T-helper 17 cell (primary cell): ENCODE measurements at regions not wholly inside any gene's neighbourhood (a gene's known extent, or its start where the extent isn't known, plus 50 kb on each side); places are given as distances from the start of the nearest gene placed in this dataset.
"Not testable (repeated sequence)": the region's sequence is repeated elsewhere in the genome, so short reads cannot be mapped to it uniquely, and the experiment has no call there.

Experiments
- ATAC-seq: fragments of 150-1000 bp; cut with Tn5 transposase; 2 replicates; pipeline ENCODE4 v1.10.0; 2021; ENCODE audit warnings: mild to moderate bottlenecking, moderate library complexity
- DNase-seq, 3 donors: peaks; one replicate each; pipeline versions ENCODE4 v3.0.0 to v3.0.0-alpha.2; 2020 to 2021
- H3K9me3 ChIP-seq: one replicate; pipeline ENCODE4 v1.7.0; 2013; ENCODE audit warnings: low read length, mild to moderate bottlenecking; ENCODE audit not compliant: control insufficient read depth, poor library complexity, severe bottlenecking
- H3K27ac Mint-ChIP-seq: one replicate; pipeline ENCODE4 v1.8.0; 2022; ENCODE audit warnings: mild to moderate bottlenecking, moderate library complexity, mixed read lengths
- H3K27me3 Mint-ChIP-seq: one replicate; pipeline ENCODE4 v1.8.0; 2022; ENCODE audit warnings: mixed read lengths
- H3K36me3 Mint-ChIP-seq: one replicate; pipeline ENCODE4 v1.8.0; 2022; ENCODE audit warnings: low read depth, mixed read lengths
- H3K4me1 Mint-ChIP-seq: one replicate; pipeline ENCODE4 v1.8.0; 2022; ENCODE audit warnings: mild to moderate bottlenecking, mixed read lengths
- H3K4me3 Mint-ChIP-seq: one replicate; pipeline ENCODE4 v1.8.0; 2022; ENCODE audit warnings: mild to moderate bottlenecking, moderate library complexity, mixed read lengths

DNA sequence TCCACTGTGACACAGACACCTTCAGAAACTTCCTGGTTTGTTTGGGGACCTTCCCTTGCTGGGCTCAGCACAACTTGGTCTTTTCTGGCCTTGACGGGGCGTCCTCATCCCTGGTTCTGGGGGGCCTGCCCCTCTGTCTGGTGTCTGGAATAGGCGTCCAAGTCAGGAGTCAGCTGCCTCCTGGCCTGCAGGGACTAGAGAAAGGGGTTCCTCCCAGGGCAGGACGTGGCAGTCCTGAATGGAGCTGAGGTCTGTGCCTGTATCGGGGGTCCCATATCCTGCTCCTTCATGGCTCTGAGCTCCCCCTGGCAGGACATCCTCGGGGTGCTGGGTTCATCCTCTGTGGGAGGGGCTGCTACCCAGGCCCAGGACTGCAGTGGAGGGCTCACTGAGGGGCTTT lies 384.0 kb downstream of the TMEM121 start:
- no peak overlapping the region for H3K27ac Mint-ChIP-seq
- no peak for DNase-seq

DNA sequence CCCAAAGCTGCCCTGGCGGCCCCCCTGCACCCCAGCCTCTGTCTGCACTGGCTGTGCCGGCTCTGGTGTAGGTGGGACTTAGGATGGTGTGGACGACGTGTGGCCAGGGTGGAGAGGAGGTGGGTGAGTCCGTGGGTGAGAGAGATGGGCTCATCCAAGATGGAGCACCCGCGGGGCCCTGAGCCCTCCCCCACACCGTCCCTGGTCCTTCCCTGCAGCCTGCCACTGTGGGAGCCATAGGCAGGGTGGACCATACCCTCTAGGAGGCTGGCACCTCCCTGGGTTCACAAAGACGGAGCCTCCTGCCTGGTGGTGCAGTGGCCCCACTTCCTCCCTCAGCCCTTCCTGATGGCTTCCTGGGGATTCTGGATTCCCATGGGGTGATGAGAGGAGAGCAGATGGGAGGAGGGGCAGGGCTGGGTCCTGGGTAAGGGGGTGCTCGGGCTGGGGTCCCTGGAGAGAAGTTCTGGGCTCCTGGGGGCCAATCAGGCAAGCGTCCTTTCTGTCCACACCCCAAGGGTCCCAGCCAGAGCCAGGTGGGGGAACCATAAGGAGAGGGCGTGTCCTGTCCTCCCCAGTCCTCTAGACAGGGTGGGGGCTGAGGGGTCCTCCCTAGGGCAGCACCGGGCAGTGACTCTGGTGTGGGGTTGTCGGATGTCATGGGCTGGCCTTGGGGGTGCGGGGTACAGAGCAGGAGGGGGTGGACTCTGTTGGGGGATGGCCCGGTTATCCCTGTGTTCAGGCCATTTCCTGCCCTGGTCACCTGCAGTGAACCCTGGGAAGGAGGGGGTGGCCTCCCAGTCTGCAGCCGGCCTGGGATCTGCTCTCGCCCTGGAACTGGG lies 384.8 kb downstream of the TMEM121 start:
- DNase-seq, result no peak
- no peak overlapping the region for H3K27ac Mint-ChIP-seq
- no peak for ATAC-seq
- no peaks in the 10 kb centered on the region for H3K9me3 ChIP-seq
- peaks cover 5% of the 10 kb centered on the region for H3K4me1 Mint-ChIP-seq
- no peaks in the 10 kb centered on the region for H3K36me3 Mint-ChIP-seq
- no peak overlapping the region for H3K4me3 Mint-ChIP-seq
- peaks cover 14% of the 10 kb centered on the region for H3K27me3 Mint-ChIP-seq

More for the DNA sequence above, 384.0 kb downstream of the TMEM121 start:
- Mint-ChIP-seq H3K36me3 (no peaks in the 10 kb centered on the region), H3K4me1 (peaks cover 5% of the 10 kb centered on the region), H3K27me3 (peaks cover 21% of the 10 kb centered on the region), H3K4me3 (no peak overlapping the region)
- ATAC-seq, result no peak
- H3K9me3 ChIP-seq, result no peaks in the 10 kb centered on the region

DNA sequence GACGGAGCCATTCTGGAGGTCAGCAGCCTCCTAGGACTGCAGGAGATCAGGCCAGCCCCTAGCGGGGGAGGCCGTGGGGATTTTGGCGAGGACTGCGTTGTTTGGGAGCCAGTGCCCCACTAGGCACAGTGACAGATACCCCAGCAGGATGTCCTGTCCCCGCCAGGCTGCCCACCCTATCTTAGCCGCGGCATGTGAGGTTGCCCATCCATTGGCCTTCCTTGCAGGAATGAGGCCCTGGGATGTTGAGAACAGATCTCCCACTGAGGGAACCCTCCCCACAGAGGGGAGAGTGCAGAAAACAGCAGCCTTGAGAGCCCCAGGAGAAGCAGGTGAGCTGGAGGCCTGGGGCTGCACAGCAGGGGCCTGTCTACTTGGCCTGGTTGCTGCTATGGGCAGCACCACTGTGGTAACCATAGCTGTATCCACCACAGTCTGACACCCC lies 385.5 kb downstream of the TMEM121 start:
- ATAC-seq, H3K4me1 Mint-ChIP-seq, H3K9me3 ChIP-seq, DNase-seq, H3K4me3 Mint-ChIP-seq, H3K36me3 Mint-ChIP-seq, H3K27ac Mint-ChIP-seq: not testable (repeated sequence)
- peaks cover 12% of the 10 kb centered on the region for H3K27me3 Mint-ChIP-seq

DNA sequence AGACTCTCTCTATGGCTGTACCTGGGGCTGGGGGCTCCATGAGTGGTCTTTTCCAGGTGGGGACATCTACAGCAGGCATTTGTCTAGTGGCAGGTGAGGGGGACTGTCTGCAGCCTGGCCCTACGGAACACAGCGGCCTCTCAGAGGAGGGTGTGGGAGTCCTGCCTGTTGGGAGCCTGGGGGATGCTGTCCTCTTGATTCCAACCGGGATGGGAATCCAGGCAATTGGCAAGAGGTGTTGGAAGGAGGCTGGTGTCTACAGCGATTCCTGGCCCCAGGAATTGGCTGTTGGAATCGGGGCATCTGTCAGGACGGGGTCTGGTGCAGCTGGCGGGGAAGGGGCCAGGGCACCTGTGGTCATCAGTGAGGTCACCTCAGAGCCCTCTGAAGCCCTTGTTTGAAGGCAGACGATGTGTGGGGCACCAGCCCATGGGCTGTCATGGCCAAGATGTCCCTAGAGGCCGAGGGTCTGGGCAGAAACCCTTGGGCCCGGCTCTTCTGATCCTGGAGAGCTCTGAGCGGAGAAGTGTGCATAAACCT lies 386.3 kb downstream of the TMEM121 start:
- ATAC-seq (no peak), DNase-seq (no peak)
- H3K27me3 Mint-ChIP-seq, result peaks cover 14% of the 10 kb centered on the region
- no peaks in the 10 kb centered on the region for H3K36me3 Mint-ChIP-seq
- H3K4me1 Mint-ChIP-seq, result peaks cover 5% of the 10 kb centered on the region
- H3K9me3 ChIP-seq, result no peaks in the 10 kb centered on the region
- no peak overlapping the region for H3K27ac Mint-ChIP-seq
- H3K4me3 Mint-ChIP-seq, result no peak overlapping the region

DNA sequence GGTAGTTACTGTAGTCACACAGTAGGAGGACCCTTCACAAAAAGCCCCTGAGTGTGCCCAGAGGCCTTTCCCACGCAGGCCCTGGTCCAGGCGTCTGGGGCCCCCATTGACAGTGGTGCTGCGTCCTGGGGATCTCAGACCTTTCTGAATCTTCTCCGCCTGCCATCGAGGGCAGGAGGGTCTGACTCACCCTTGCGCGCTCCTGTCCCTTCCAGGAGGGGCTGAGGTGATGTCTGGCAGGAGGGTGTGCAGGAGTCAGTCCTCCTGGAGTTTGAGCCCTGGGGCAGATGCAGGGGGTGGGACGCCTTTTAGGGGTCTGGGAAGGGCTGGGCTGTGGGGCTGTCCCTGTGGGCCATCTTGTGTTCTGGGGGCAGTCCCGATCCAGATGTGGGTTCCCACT lies 386.8 kb downstream of the TMEM121 start:
- Mint-ChIP-seq H3K27me3 (peaks cover 9% of the 10 kb centered on the region), H3K36me3 (no peaks in the 10 kb centered on the region), H3K4me1 (peaks cover 3% of the 10 kb centered on the region), H3K4me3 (no peak overlapping the region), H3K27ac (no peak overlapping the region)
- DNase-seq (no peak), ATAC-seq (no peak)
- no peaks in the 10 kb centered on the region for H3K9me3 ChIP-seq

DNA sequence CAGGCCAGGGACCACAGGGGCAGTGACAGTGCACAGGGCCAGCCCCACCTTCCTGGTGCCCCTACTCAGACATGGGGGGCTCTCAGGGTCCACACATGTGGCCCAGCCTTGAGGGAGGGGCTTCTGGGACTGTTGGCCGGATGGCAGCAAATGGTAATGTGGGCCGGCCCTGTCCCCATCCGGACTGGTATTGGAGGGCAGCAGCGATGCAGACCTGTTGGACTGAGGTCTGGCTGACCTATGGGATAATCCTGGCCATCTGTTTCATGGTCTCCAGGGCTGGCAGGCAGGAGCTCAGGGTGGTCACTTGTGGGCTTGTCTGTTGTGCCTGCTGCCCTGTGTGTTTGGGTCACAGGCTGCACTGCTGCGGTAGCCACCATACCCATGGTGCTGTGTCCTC lies 387.5 kb downstream of the TMEM121 start:
- Mint-ChIP-seq H3K4me1 (no peaks in the 10 kb centered on the region), H3K4me3 (no peak overlapping the region), H3K27me3 (peaks cover 9% of the 10 kb centered on the region), H3K27ac (no peak overlapping the region), H3K36me3 (no peaks in the 10 kb centered on the region)
- no peaks in the 10 kb centered on the region for H3K9me3 ChIP-seq
- no peak for DNase-seq
- ATAC-seq, result no peak

DNA sequence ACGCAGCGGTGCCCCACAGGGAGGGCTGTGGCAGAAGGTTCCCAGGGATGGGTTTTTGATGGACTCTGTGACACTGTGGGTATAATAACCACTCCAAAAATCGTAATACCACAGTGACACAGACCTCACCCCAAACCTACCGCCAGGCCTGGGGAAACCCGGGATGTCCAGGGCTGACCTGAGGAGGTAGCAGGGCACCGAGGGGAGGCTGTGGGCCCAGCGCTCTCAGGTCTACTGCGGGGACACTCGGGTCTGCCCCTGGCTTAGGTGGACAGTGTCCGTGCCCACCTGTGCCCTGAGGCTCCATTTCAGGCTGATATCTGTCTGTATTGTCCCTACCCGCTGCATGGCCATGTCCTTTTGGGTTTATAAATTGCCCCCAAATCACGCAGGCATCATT lies 387.9 kb downstream of the TMEM121 start:
- not testable (repeated sequence) for H3K4me3 Mint-ChIP-seq, H3K4me1 Mint-ChIP-seq, H3K36me3 Mint-ChIP-seq, H3K9me3 ChIP-seq, DNase-seq, ATAC-seq, H3K27me3 Mint-ChIP-seq, H3K27ac Mint-ChIP-seq

DNA sequence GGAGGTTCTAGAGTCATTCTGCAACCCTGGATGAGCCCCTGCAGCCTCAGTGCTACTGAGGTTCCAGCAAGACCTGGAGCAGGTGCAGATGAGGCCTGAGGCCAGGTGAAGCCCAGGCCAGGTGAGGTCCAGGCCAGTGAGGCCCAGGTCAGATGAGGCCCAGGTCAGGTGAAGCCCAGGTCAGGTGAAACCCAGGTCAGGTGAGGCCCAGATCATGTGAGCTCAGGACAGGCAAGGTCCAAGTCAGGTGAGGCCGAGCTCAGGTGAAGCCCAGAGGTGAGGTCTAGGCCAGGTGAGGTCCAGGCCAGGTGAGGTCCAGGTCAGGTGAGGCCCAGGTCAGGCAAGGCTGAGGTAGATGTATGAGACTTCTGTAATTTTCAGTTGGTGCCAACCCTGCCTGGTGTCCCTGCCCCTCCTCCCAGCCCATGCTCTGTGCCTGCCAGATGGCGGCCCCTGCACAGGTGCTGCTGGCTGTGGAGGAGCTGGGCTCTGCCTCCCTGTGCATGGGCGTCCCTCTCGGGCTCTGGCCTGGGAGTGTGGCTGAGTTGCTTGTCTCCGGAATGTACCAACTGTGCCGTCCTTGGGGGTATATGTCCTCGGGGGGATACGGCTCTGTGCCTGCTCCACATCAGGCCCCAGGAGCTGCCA lies 388.5 kb downstream of the TMEM121 start:
- H3K9me3 ChIP-seq, result no peaks in the 10 kb centered on the region
- ATAC-seq (no peak), DNase-seq (no peak)
- no peaks in the 10 kb centered on the region for H3K36me3 Mint-ChIP-seq
- H3K4me3 Mint-ChIP-seq, result no peak overlapping the region
- H3K27ac Mint-ChIP-seq, result no peak overlapping the region
- H3K27me3 Mint-ChIP-seq, result peaks cover 12% of the 10 kb centered on the region
- H3K4me1 Mint-ChIP-seq, result no peaks in the 10 kb centered on the region

DNA sequence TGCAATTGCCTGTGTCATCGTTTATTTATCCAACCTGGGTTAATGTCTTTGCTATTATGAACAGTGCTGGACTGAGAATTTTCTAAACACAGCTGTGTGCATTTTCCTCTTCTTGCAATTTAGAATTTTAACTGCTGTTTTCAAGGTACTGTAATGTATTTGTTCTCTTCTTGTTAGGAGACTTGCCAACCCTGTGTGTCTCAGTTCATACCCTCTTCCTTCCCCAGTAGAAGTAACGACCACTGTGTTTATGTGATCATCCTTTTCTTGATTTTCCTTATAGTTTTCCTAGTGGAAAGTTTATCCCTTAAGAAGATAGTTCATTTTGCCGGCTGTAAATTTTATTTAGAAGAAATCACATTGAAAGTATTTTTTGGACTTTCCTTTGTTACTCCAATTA lies 389.2 kb downstream of the TMEM121 start:
- H3K36me3 Mint-ChIP-seq, DNase-seq, H3K4me1 Mint-ChIP-seq, ATAC-seq, H3K9me3 ChIP-seq, H3K27ac Mint-ChIP-seq, H3K4me3 Mint-ChIP-seq: not testable (repeated sequence)
- H3K27me3 Mint-ChIP-seq, result peaks cover 19% of the 10 kb centered on the region

DNA sequence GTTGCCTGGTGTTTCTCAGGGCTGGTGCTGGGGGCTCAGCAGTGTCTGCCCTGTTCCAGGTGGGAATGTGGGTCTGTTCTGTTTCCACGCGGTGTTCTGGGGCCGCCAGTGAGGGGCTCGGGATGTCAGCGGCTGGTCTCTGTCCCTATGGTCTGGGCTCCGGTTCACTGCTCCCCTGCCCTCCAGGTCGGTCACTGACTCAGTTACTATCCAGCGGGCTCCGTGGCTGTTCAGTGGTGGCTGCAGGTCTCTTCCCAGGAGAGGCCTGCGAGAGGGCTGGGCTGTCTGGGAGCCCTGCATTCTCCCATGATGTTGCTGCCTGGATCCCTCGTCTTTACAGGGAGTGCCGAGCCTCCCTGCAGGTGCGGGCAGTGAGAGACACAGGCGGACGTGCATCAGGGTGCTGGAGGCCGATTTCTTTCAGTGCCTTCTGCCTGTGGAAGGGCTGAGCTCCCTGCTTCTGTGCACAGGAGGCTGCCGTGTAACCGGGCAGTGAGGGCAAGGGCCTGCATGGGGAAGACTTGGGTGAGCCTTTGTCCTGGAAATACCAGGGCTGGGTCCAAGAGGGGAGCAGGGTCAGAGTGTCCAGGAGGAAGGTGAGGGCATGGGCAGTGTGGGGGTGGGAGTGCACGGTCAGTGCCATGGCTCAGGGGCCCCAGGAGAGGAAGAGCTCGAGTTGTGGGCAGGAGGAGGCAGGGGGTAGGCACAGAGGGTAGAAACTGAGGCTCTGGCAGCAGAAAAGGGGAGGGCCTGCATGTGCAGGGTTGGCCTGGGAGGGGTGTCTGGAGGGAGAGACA lies 391.0 kb downstream of the TMEM121 start:
- not testable (repeated sequence) for H3K4me1 Mint-ChIP-seq, DNase-seq, ATAC-seq, H3K9me3 ChIP-seq, H3K4me3 Mint-ChIP-seq, H3K27ac Mint-ChIP-seq, H3K36me3 Mint-ChIP-seq
- H3K27me3 Mint-ChIP-seq, result peaks cover 23% of the 10 kb centered on the region

DNA sequence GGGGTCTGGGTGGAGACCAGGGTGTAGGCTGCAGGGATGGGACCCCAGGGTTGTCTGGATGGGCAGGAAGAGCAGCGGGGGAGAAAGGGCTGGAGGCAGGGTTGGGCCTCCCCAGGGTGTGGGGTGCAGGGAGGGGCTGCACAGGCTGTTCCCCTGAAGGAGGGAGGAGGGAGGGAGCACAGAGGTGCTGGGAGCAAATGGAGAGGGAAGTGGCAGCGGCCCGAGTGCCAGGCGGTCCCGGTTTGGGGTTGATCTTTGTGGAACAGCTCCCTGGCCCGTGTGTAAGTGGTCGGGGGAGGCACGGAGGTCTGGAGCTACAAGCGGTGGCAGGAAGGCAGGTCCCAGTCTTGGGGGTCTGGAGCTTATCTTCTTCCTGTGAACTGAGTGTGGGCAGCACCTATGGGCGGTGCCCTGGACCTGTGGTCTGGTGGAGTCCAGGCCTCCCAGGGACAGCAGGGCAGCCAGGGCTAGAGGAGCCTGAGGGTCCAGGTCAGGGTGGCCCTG lies 391.6 kb downstream of the TMEM121 start:
- no peaks in the 10 kb centered on the region for H3K9me3 ChIP-seq
- DNase-seq (no peak), ATAC-seq (no peak)
- Mint-ChIP-seq H3K36me3 (no peaks in the 10 kb centered on the region), H3K4me1 (no peaks in the 10 kb centered on the region), H3K4me3 (no peak overlapping the region), H3K27me3 (peaks cover 23% of the 10 kb centered on the region), H3K27ac (no peak overlapping the region)

DNA sequence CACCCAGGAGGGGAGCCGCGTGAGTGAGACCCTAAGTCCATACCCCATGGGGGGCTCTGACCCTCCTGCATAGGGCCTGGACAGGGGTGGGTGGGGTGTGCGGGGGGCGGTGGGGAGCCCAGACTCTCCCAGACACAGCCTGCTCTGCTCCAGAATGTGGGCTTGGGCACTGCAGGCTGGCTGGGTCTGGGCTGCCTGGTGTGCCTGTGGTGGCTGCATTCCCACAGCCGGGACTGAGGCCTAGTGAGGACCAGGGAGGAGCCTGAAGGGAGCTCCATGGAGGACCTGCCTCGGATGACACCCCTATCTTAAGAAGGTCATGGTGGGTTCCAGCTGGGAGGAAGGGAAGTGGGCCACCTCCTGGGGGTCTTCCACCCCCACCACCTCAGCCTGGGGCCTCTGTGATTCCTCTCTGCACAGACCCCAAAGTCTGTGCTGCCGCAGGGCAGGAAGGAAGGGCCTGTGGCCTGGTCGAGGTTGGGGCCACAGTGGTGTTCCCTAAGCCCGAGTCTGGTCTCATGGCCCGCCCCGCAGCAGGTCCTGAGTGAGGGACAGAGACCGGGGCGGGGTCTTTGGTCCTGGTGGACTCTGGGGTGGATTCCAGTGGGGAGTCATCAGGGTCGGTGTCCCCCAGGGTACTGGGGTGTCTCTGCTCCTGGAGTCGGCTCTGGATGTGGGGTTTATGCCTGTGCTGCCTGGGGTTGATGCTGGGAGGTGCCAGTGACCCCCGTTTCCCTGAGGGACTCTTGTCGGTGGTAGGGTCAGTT lies 392.3 kb downstream of the TMEM121 start:
- H3K4me3 Mint-ChIP-seq, result no peak overlapping the region
- H3K27me3 Mint-ChIP-seq, result peaks cover 23% of the 10 kb centered on the region

More for the DNA sequence above, 392.3 kb downstream of the TMEM121 start:
- no peak overlapping the region for H3K27ac Mint-ChIP-seq
- no peak for ATAC-seq
- no peaks in the 10 kb centered on the region for H3K9me3 ChIP-seq
- DNase-seq, result no peak
- H3K36me3 Mint-ChIP-seq, result no peaks in the 10 kb centered on the region
- H3K4me1 Mint-ChIP-seq, result no peaks in the 10 kb centered on the region
